Fibroblast of the conjunctiva (primary cell): ENCODE measurements at regions not wholly inside any gene's neighbourhood (a gene's known extent, or its start where the extent isn't known, plus 50 kb on each side); places are given as distances from the start of the nearest gene placed in this dataset.
"Not testable (repeated sequence)": the region's sequence is repeated elsewhere in the genome, so short reads cannot be mapped to it uniquely, and the experiment has no call there.

Experiments used
- DNase-seq: peaks from one replicate; pipeline ENCODE4 v3.0.0-alpha.2; 2010; ENCODE audit warnings: low read depth

DNA sequence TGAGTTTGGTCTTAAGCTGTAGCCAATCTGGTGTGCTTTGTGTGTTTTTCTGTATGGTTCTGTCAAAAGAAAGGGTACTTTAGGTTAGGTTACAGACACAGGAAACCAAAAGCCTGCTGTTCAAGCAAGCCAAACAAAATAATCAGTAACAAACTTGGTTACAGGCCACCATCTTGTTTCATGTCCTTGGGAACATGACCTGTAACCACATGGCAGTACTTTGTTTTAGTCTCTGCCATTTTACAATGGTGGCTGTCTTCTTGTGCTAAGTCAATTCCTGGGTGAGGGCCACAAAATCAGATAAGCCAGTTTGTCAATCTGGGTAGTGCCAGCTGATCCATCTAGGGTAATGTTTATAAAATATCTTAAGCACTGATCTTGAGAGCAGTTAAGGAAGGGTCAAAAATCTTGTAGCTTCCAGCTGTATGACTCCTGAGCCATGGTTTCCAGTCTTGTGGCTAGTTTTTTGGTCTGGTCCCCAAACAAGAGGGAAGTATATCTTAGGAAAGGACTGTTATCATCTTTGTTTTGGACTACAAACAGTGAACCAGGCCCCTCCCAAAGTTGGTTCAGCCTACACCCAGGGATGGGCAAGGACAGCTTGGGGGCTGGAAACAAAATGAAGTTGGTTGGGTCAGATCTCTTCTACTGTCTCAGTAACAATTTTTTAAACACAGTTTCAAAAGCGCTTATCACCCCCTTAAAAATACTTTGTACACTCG, 90.0 kb downstream of the IGLL5 start:
- no peak for DNase-seq

DNA sequence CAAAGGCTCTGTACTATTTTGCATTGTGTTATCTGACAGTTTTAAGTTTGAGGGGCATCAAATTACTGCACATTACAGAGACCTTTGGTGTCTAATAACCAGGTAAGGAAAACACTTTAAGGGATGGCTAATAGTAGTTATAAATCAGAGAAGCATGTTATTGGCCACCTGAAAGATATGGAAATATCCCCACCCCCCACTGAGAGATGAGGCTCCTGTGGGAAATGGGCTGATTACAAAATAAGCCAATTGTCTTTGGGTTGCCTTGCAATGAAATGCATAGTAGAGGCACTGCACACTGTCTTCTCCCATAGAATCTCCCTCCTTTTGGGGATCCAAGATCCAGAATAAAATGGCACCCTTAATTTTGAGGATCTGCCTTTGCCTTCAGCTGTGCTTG, 91.0 kb downstream of the IGLL5 start:
- DNase-seq: no peak

DNA sequence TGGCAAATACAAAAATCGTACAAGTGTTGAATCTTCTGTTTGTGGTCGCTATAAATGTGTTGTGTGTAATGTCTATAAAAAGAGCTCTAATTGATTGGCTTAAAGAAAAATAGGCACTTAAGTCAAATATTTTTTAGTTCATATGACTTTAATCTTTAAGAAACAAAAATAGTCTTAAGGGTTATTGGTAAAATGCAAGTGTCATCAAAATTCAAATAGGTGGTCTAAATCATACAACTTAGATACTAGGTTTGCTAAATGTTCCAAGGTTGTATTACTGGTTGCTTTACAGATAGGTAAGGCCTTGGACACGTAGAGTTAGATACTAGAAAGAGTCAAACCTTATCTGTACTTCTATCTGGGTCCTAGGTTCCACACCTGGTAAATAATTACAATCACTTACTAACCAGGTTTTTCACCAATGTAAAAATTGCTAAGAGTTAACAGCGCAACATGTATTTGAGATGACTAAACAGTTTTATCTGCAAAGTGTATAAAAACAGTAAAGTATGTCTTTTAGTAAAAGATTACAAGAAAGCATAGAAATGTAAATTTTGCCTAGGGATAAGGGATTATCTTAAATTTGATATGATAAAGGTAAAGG, 91.1 kb upstream of the GNAZ start:
- DNase-seq: no peak

DNA sequence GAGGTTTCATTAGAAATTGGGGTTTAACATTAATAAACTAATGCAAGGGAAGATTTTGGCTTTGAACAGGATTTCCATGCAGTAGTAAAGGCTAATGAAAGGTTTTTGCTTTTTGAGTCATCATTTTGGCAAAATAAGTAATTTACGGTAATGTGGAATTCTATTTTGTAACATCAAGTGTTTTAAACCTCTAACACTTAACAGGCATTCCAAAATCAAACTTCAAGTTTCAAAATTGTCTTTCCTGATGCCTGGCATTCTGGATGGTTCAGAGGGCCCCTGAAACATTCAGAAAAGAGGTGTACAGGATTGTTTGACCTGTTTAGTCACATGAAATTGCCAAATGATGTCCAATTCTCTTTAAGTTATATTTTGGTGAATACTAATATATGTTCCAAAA, 90.4 kb upstream of the GNAZ start:
- no peak for DNase-seq

DNA sequence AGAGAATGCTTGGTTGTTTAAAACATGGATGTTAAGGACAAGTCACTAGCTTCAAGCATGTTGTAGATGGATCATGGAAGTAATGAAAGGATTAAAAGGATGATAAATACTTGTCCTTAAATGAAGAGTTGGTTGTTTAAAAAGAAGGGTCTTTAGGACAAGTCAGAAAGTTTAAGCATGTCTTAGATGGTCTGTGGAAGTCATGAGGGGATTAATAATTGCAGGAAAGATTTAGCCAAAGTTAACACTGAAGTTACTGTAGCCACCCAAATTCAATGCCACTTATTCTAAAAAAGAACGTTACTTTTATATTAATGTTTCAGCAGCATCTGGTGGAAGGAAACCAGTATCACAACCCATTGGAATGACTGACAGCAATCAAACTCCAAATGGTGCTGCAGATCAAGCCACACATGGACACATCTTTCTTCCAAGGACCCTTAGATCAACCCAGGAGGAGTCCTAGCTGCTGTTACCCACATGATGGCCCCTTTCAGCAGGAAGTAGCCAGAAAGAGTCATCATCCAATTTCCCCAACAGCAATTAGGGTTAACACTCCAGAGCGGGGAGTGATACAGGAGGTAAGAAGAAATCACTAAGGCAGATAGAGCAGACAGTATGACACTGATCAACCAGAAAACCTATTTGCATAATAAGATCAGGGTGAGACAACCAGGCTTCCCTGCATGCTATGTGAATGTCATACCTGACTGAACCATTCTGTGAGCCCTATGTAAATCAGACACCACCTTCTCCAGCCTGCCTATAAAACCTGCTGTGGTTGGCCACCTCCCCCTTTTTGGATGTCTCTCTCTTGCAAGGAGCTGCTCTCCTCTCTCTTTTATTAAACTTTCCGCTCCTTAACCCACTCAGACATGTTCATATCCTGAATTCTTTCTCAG, 88.4 kb upstream of the GNAZ start:
- no peak for DNase-seq

DNA sequence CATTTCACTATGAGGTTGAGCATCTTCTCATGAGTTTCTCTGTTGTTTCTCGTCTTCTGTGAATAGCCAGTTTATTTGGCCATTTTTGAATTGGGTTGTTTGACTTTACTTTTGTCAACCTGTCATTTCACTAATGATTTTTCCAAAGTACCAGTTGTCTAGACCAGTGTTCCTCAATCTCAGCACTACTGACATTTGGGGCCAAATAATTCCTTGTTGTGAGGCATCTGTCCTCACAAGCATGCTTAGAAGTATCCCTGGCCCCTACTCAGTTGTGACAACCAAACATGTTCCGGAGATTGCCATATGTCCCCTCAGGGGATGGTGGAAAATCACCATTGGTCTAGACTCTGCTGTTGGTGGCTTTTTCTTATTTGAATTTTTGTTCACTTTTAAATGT, 87.7 kb upstream of the GNAZ start:
- DNase-seq: no peak

DNA sequence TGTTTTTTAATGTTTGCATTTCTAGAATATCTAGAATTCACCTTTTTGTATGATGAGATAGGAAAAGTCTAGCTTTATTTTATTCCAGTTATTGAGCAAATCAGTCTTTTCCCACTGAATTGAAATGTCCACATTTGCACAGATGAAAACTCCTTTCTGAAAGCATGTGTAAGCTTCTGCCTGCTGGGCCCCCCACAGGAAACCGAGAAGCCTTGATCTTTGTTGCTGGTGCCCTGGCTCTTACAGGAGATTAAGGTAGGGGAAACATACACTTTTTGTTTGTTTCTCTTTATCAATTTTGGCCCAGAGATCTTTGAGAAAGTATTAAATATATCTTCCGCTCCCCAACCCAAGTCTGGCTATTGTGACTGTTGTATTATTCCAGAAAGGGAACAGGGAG, 87.2 kb upstream of the GNAZ start:
- DNase-seq: no peak

DNA sequence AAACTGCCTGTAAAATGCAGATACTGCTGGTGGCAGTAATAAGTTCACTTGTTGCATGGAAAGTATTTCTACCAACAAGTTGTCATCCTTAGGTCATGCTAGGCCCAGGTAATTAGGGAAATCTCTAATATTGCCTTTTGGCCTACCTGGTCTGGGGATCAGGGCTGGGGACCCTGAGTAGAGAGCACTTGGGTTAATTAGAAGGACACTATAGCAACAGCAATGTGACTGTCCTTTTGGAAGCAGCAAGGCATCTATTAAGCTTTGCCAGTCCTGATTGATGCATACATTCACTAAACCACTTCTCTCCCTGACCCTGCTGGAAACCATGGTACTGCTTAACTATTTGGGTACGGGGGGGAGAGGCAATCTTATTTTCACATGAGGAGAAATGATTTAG, 86.5 kb upstream of the GNAZ start:
- no peak for DNase-seq

DNA sequence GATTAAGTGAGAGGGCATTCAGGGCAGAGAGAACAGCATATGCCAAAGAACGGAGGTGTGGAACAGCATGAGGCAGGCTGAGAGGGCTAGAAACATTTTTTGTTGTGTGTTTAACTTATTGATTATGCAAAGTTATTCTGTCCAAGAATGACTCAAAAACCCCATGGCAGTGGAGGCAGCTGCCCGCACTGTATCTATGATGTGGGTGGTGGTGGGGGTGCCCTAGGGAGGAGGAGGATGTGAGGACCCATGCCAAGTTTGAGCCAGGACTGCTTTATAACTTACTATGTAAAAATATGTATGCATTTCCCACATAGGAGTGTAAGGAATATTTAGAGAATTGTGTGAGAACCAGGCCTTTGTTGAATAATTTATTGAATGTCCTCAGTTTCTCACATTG, 85.4 kb upstream of the GNAZ start:
- DNase-seq: no peak

DNA sequence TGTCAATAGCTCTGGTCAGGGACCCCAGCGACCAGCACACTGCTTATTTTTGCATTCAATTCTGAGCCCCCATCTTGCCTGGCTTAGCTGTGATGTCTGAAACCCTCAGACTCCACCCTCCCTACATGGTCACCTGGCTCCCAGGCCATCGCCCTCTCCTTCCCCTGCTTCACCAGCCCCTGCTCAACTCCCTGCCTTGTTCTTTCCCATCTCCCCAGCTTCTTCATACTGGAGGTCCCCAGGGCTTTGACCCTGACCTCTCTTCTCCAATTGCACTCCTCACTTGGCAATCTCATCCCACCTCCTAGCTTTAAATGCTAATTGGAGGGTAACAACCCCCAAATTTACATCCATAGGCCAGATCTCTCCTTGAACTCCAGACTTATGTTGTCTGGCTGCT, 84.3 kb upstream of the GNAZ start:
- DNase-seq: no peak

DNA sequence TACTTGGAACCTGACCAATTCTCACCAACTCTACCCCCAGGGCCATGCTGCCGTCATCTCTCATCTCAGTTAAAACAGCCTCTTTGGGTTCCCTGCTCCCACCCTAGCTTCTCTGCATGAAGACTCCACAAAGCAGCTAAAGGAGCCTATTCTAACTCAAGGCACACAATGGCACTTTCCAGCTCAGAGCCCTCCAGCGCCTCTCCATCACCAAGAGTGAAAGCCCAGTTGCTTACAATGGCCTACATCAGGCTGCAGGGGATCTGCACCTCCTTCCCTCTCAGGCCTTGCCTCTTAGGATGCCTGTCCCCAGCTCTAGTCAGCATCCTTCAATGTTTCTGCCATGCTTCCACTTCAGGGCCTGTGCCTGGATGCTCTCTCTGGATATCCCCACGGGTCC, 83.7 kb upstream of the GNAZ start:
- no peak for DNase-seq

DNA sequence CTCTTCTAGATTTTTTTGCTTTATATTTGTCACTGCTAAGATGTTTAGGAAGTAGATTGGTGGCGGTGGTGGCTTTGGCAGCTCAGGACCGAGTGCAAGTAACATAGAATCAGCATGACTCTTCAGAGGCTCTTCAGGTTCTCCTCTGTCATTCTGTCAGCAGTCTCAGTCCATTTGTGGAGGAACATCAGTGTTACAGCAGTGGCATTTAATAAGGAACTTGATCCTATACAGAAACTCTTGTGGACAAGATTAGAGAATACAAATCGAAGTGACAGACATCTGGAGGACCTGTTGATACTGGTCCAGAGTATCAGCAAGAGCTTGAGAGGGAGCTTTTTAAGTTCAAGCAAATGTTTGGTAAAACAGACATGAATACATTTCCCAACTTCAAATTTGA, 82.2 kb upstream of the GNAZ start:
- no peak for DNase-seq

DNA sequence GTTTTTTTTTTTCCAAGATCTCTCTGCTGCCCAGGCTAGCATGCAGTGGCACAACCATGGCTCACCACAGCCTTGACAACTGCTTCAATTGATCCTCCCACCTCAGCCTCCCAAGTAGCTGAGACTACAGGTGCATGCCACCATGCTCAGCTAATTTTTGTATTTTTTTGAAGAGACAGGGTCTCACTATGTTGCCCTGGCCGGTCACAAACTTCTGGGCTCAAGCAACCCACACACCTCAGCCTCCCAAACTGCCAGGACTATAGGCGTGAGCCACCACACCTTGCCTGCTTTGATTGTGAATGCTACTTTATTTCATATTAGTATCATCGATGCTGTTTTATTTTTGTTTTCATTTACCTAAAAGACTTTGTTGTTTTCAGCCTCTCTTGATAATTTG, 81.5 kb upstream of the GNAZ start:
- DNase-seq: no peak

DNA sequence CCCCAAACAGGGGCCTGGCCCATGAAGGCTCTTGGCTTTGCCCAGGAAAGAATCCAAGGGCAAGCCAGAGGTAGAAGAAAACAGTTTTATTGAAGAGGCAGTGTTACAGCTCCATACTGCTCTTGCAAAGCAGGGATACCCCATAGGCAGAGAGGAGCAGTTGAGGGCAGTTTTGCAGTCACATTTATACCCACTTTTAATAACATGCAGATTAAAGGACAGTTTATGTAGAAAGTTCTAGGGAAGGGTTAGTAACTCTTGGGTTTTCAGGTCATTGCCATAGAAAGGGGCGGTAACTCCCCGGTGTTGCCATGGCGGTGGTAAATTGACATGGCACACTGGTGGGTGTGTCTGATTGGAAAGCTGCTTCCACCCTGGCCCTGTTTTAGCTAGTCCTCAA, 80.5 kb upstream of the GNAZ start:
- DNase-seq: no peak

DNA sequence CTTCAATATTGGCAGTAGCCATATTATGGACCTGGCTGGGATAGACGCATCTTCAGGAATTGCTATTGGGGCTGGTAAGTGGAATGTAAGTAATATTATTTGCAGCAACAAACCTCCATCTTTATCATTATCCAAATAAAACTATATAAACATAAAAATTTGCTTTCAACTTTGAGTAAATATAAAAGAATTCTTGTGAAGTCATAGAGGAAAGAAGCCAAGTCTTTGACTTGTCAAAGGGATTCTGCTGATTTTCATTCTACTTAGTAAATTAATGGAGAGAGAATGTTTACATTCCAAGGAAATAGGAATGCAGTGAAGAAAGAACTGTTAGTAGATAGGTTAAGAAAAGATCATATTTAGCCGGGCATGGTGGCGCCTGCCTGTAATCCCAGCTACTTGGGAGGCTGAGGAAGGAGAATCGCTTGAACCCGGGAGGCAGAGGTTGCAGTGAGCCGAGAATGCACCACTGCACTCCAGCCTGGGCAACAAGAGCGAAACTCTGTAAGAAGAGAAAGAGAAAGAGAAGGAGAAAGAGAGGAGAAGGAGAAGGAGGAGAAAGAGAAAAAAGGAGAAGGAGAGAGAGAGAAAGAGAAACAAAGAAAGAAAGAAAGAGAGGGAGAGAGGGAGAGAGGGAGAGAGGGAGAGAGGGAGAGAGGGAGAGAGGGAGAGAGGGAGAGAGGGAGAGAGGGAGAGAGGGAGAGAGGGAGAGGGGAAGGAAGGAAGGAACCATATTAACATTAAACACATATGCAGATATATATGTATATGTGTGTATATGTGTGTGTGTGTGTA, 79.4 kb upstream of the GNAZ start:
- DNase-seq: not testable (repeated sequence)

DNA sequence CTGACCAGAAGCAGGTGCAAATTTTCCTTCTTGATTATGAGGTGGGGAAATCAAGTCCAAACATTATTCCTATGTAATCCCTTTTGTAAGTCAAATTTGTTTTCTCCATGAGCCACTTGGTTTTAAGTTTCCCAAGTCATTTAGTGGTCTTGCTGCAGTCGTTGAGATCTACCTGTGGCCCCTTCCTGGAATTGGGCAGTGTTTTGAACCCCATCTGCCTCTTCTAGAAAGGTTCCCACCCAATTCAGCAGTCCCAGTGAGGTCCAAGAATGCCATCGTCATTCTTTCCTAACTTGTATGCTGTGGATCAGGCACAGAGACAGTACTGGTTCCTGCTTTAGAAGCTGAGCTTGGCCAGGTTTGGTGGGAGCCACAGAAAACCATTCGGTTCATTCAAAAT, 77.8 kb upstream of the GNAZ start:
- DNase-seq: no peak

DNA sequence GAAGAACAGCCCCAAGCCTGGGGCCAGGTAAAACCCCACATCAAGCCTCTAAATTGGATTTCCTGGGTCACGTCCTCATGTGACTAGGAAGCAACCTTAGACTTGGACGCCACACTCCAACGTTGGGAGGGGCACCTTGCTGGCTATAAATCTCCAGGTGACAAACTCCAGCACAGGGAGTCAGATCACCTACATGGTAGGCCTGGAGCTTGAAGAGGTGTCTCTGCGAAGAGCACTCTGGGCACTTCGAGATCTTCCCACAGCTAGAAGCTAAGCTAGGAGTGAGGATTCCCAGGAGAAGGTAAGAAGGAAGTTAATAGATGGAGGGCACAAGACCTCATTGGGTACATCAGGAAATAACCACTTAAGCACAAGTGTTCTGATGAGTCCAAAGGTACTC, 77.1 kb upstream of the GNAZ start:
- DNase-seq: no peak

DNA sequence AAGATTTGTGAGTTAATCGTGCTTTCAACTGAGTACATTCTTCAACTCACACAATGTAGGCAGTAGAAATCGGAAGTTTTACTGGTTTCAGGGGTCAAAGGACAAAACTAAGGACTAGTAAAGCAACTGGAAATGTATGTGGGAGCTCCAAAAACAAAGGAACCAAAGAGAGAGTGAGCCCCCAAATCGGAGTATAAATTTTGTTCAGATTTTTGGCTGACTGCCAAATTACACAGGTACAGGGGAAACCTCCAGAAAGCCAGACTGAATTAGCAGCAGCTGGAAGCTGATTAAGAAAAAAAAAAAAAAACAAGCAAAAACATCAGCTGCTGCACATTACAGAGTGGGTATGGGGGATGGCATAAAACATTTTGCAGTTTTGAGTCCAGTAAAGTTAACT, 75.2 kb upstream of the GNAZ start:
- no peak for DNase-seq

DNA sequence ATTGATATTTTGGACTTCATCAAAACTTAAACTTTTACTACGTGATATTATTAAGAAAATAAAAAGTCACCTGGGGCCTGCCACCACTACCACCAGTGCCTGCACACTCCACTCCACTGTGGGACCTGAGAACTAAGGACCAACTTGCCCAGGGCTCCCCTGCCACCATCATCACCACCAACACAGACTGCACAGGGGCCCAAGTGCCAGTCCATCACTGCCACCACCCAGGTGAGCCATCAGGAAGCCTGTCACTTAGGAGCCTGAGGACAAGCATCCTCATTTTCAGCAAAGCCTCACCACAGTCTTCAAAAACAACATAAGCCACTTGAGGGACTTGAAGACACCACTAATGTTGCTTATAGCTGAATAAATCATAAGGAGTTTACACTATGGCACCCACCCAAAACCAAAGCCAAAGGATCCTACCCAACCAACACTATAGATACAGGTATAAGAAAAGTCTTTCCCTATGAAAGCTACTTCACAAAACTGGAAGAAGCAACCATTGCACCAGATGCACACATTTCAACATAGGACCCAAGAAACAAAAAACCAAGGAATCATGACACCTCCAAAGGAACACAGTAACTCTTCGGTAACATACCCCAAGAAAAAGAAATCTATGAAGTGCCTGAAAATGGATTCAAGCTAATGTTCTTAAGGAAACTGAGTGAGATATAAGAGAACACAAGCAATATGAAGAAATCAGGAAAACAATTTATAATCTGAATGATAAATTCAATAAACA, 73.6 kb upstream of the GNAZ start:
- no peak for DNase-seq

DNA sequence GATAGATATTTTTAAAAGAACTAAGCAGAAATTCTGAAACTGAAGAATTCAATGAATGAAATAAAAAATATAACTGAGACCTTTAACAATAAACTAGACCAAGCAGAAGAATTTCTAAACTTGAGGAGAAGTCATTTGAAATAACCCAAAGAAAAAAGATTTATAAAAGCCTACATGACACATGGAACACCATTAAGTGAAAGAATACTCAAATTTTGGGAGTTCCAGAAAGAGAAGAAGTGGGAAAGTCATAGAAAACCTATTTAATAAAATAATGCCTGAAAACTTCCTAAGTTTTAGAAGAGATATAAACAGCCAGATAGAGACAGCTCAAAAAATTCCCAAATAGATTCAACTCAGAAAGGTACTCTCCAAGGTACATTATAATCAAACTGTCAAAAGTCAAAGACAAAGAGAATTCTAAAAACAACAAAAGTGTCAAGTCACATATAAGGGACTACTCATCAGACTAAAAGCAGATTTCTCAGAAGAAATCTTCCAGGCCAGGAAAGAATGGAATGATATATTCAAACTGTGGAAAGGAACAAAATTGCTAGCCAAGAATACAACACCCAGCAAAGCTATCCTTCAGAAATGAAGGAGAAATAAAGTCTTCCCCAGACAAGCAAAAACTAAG, 72.9 kb upstream of the GNAZ start:
- DNase-seq: no peak

DNA sequence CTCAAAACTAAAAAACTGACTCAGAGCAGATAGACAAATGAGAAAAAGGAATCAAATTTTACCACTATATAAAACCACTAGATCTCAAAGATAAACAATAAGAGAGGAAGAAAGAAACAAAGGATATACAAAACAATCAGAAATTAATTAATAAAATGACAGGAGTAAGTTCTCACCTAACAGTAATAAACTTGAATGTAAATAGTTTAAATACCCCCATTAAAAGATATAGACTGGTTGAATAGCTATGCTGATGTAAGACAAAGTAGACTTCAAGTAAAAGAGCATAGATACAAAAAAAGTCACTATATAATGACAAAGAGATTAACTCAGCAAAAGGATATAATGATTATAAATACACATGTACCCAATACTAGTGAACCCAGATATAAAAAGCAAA, 72.3 kb upstream of the GNAZ start:
- no peak for DNase-seq
